SJSA1 (cell line): ENCODE measurements at regions not wholly inside any gene's neighbourhood (a gene's known extent, or its start where the extent isn't known, plus 50 kb on each side); places are given as distances from the start of the nearest gene placed in this dataset.

ENCODE experiments used
- DNase-seq, 2 experiments: peaks; one replicate each; pipeline ENCODE4 v3.0.0-alpha.2; 2015 to 2020; ENCODE audit warnings: low spot score in 2 of 2, low read depth in 1 of 2
- H3K27ac ChIP-seq: fragments of 250-450 bp; sonication (Bioruptor Pico); 2 replicates; pipeline ENCODE4 v1.5.1; 2020; ENCODE audit warnings: mild to moderate bottlenecking, moderate library complexity
- H3K27me3 ChIP-seq: fragments of 250-450 bp; sonication (Bioruptor Pico); replicated peaks from 2 replicates; pipeline ENCODE4 v1.5.1; 2020; ENCODE audit warnings: mild to moderate bottlenecking, moderate library complexity
- H3K36me3 ChIP-seq: fragments of 250-450 bp; sonication (Bioruptor Pico); 2 replicates; pipeline ENCODE4 v1.5.1; 2020; ENCODE audit warnings: mild to moderate bottlenecking
- H3K4me1 ChIP-seq: fragments of 250-450 bp; sonication (Bioruptor Pico); replicated peaks from 2 replicates; pipeline ENCODE4 v1.6.1; 2021; ENCODE audit warnings: mild to moderate bottlenecking
- H3K4me3 ChIP-seq: fragments of 250-450 bp; sonication (Bioruptor Pico); 2 replicates; pipeline ENCODE4 v1.5.1; 2020; ENCODE audit warnings: mild to moderate bottlenecking
- H3K9me3 ChIP-seq: fragments of 250-450 bp; sonication (Bioruptor Pico); replicated peaks from 2 replicates; pipeline ENCODE4 v1.5.1; 2020; ENCODE audit warnings: mild to moderate bottlenecking

GRCh38 chr15:69804786-69805185, 292.9 kb downstream of the TLE3 start:
- H3K9me3 ChIP-seq, result no peaks in the 10 kb centered on the region
- no peaks in the 10 kb centered on the region for H3K36me3 ChIP-seq
- H3K4me1 ChIP-seq, result peaks cover 28% of the 10 kb centered on the region
- H3K4me3 ChIP-seq, result no peak overlapping the region
- no peak overlapping the region for H3K27ac ChIP-seq
- DNase-seq, result no peak
- H3K27me3 ChIP-seq, result no peaks in the 10 kb centered on the region

- H3K9me3 ChIP-seq, result no peaks in the 10 kb centered on the region
- peaks cover 34% of the 10 kb centered on the region for H3K4me1 ChIP-seq
- DNase-seq, result no peak
- no peak overlapping the region for H3K27ac ChIP-seq
- H3K4me3 ChIP-seq, result no peak overlapping the region
- no peaks in the 10 kb centered on the region for H3K27me3 ChIP-seq
- H3K36me3 ChIP-seq, result no peaks in the 10 kb centered on the region
Measured at GRCh38 chr15:69805248-69805953, 292.3 kb downstream of the TLE3 start.

GRCh38 chr15:69806287-69806915, 291.3 kb downstream of the TLE3 start:
- no peaks in the 10 kb centered on the region for H3K36me3 ChIP-seq
- H3K4me3 ChIP-seq, result no peak overlapping the region
- no peak overlapping the region for H3K27ac ChIP-seq
- H3K9me3 ChIP-seq, result no peaks in the 10 kb centered on the region
- H3K4me1 ChIP-seq, result peaks cover 42% of the 10 kb centered on the region
- no peak for DNase-seq
- H3K27me3 ChIP-seq, result no peaks in the 10 kb centered on the region

- Histone ChIP-seq H3K9me3 (no peaks in the 10 kb centered on the region), H3K27me3 (no peaks in the 10 kb centered on the region), H3K4me1 (peaks cover 48% of the 10 kb centered on the region), H3K4me3 (no peak overlapping the region), H3K36me3 (no peaks in the 10 kb centered on the region), H3K27ac (peak overlapping the region; percentile 91)
- DNase-seq, result peak; percentile 85 to 88
Measured at GRCh38 chr15:69807721-69808120, 290.0 kb downstream of the TLE3 start.

- peaks cover 54% of the 10 kb centered on the region for H3K4me1 ChIP-seq
- H3K9me3 ChIP-seq, result no peaks in the 10 kb centered on the region
- H3K4me3 ChIP-seq, result no peak overlapping the region
- peak; percentile 93 to 94 for DNase-seq
- H3K27me3 ChIP-seq, result no peaks in the 10 kb centered on the region
- no peaks in the 10 kb centered on the region for H3K36me3 ChIP-seq
- peak overlapping the region; percentile 91 for H3K27ac ChIP-seq
Measured at GRCh38 chr15:69808756-69809155, 289.0 kb downstream of the TLE3 start.

- H3K4me1 ChIP-seq, result peaks cover 61% of the 10 kb centered on the region
- no peaks in the 10 kb centered on the region for H3K36me3 ChIP-seq
- no peaks in the 10 kb centered on the region for H3K9me3 ChIP-seq
- no peak overlapping the region for H3K4me3 ChIP-seq
- H3K27me3 ChIP-seq, result no peaks in the 10 kb centered on the region
- H3K27ac ChIP-seq, result peak overlapping the region; percentile 91
- DNase-seq, result no peak
Measured at GRCh38 chr15:69809421-69809820, 288.3 kb downstream of the TLE3 start.

- no peak for DNase-seq
- Histone ChIP-seq H3K9me3 (no peaks in the 10 kb centered on the region), H3K36me3 (no peaks in the 10 kb centered on the region), H3K4me3 (no peak overlapping the region), H3K4me1 (peaks cover 62% of the 10 kb centered on the region), H3K27ac (no peak overlapping the region), H3K27me3 (no peaks in the 10 kb centered on the region)
Measured at GRCh38 chr15:69810431-69811354, 287.0 kb downstream of the TLE3 start.

- H3K4me1 ChIP-seq, result peaks cover 53% of the 10 kb centered on the region
- H3K4me3 ChIP-seq, result no peak overlapping the region
- no peaks in the 10 kb centered on the region for H3K27me3 ChIP-seq
- H3K36me3 ChIP-seq, result no peaks in the 10 kb centered on the region
- no peak overlapping the region for H3K27ac ChIP-seq
- no peaks in the 10 kb centered on the region for H3K9me3 ChIP-seq
- DNase-seq, result no peak
Measured at GRCh38 chr15:69812861-69813261, 284.9 kb downstream of the TLE3 start.

GRCh38 chr15:69813881-69814280, 283.8 kb downstream of the TLE3 start:
- Histone ChIP-seq H3K27ac (no peak overlapping the region), H3K27me3 (no peaks in the 10 kb centered on the region), H3K4me1 (peaks cover 43% of the 10 kb centered on the region), H3K9me3 (no peaks in the 10 kb centered on the region), H3K36me3 (no peaks in the 10 kb centered on the region), H3K4me3 (no peak overlapping the region)
- DNase-seq, result no peak

- no peak for DNase-seq
- no peak overlapping the region for H3K27ac ChIP-seq
- no peak overlapping the region for H3K4me3 ChIP-seq
- peaks cover 38% of the 10 kb centered on the region for H3K4me1 ChIP-seq
- no peaks in the 10 kb centered on the region for H3K9me3 ChIP-seq
- no peaks in the 10 kb centered on the region for H3K36me3 ChIP-seq
- no peaks in the 10 kb centered on the region for H3K27me3 ChIP-seq
Measured at GRCh38 chr15:69814932-69815331, 282.8 kb downstream of the TLE3 start.

GRCh38 chr15:69815793-69816192, 281.9 kb downstream of the TLE3 start:
- no peaks in the 10 kb centered on the region for H3K36me3 ChIP-seq
- H3K27ac ChIP-seq, result no peak overlapping the region
- no peaks in the 10 kb centered on the region for H3K9me3 ChIP-seq
- no peak overlapping the region for H3K4me3 ChIP-seq
- no peak for DNase-seq
- no peaks in the 10 kb centered on the region for H3K27me3 ChIP-seq
- peaks cover 40% of the 10 kb centered on the region for H3K4me1 ChIP-seq

GRCh38 chr15:69816522-69816921, 281.2 kb downstream of the TLE3 start:
- Histone ChIP-seq H3K27ac (no peak overlapping the region), H3K4me1 (peaks cover 40% of the 10 kb centered on the region), H3K36me3 (no peaks in the 10 kb centered on the region), H3K27me3 (no peaks in the 10 kb centered on the region), H3K4me3 (no peak overlapping the region), H3K9me3 (no peaks in the 10 kb centered on the region)
- no peak for DNase-seq

GRCh38 chr15:69818529-69818928, 279.2 kb downstream of the TLE3 start:
- H3K27ac ChIP-seq, result no peak overlapping the region
- H3K36me3 ChIP-seq, result no peaks in the 10 kb centered on the region
- H3K4me1 ChIP-seq, result peaks cover 33% of the 10 kb centered on the region
- no peaks in the 10 kb centered on the region for H3K9me3 ChIP-seq
- no peak overlapping the region for H3K4me3 ChIP-seq
- no peaks in the 10 kb centered on the region for H3K27me3 ChIP-seq
- no peak for DNase-seq

GRCh38 chr15:69819371-69819770, 278.3 kb downstream of the TLE3 start:
- peaks cover 25% of the 10 kb centered on the region for H3K4me1 ChIP-seq
- no peak overlapping the region for H3K4me3 ChIP-seq
- no peak for DNase-seq
- no peaks in the 10 kb centered on the region for H3K9me3 ChIP-seq
- no peaks in the 10 kb centered on the region for H3K27me3 ChIP-seq
- no peaks in the 10 kb centered on the region for H3K36me3 ChIP-seq
- H3K27ac ChIP-seq, result no peak overlapping the region
